ENCODE measurements at regions not wholly inside any gene's neighbourhood (a gene's known extent, or its start where the extent isn't known, plus 50 kb on each side); places are given as distances from the start of the nearest gene placed in this dataset.

DNA sequence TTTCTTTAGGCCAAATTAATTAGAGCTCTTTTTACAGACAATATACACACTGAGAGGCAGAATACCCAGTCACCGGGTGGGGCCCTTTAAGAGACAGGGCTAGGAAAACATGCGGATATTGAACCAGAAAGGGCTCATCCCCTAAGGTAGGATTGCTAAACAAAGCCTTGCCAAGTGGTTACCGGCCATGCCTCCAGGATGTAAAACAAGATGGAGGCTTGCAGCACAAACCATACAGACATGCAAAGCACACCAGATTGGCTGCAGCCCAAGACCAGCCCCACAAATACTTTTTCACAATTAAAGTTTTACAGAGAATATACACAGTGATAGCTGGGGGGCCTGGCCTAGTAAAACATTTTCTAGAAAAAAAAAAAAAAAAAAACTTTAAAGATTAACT lies 210.0 kb downstream of the KLHL4 start:
- no peaks in the 10 kb centered on the region for H3K4me1 Mint-ChIP-seq
- no peak overlapping the region for H3K27ac Mint-ChIP-seq
- peaks cover 0 to 4% (median 0%) of the 10 kb centered on the region in 6 donors for H3K9me3 Mint-ChIP-seq
- H3K4me3 Mint-ChIP-seq: no peak overlapping the region
- H3K36me3 Mint-ChIP-seq: no peaks in the 10 kb centered on the region
- no peak for DNase-seq
- H3K27me3 Mint-ChIP-seq (ENCODE audit: low read depth in 3 of 3): peaks cover 0 to 6% (median 0%) of the 10 kb centered on the region in 3 donors

DNA sequence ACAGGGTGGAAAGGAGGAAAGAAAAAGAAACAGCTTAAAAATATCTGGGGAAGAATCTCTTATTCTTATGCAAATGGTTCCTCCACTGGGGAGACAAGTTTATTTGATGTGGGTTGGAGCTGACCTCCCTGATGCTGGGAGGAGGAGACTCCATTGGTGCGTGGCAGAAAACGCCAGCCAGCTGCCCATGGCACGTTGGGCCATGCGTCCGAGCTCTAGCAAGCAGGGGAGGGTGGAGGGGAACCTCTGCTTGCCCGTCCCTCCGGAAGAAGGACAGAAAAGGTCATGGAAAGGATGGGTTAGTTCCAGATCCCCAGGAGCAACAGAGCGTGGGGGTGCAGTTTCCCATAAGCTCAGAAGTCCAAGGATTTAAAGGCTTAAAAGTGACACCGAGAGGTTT lies 210.4 kb downstream of the KLHL4 start:
- DNase-seq: no peak
- peaks cover 0 to 6% (median 0%) of the 10 kb centered on the region in 3 donors for H3K27me3 Mint-ChIP-seq (ENCODE audit: low read depth in 3 of 3)
- H3K27ac Mint-ChIP-seq: no peak overlapping the region
- H3K36me3 Mint-ChIP-seq: no peaks in the 10 kb centered on the region
- H3K4me3 Mint-ChIP-seq: no peak overlapping the region
- no peaks in the 10 kb centered on the region for H3K4me1 Mint-ChIP-seq
- H3K9me3 Mint-ChIP-seq: peaks cover 0 to 3% (median 0%) of the 10 kb centered on the region in 6 donors

DNA sequence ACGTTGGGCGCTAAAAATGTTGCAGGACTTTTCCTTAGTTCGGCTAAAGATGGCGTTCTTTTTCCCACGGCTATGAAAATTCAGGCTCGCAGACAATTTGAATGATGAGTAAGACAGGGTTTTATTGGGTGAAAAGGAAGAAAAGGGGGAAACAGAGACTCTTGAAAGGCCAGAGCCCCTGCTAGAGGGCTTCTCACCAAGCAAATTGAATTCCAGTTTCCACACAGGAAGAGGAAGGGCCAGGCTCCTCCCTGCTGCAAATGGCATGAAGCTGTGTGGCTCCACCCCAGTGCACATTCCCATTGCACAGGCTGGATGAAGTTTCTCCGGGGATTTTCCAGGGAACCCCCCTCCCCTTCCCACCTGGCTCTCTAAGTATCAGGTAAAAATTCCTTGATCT lies 210.9 kb downstream of the KLHL4 start:
- Mint-ChIP-seq H3K9me3 (peaks cover 0 to 2% (median 0%) of the 10 kb centered on the region in 6 donors), H3K36me3 (no peaks in the 10 kb centered on the region), H3K27ac (no peak overlapping the region), H3K4me1 (no peaks in the 10 kb centered on the region), H3K27me3 (ENCODE audit: low read depth in 3 of 3) (peaks cover 0 to 6% (median 0%) of the 10 kb centered on the region in 3 donors), H3K4me3 (no peak overlapping the region)
- no peak for DNase-seq

DNA sequence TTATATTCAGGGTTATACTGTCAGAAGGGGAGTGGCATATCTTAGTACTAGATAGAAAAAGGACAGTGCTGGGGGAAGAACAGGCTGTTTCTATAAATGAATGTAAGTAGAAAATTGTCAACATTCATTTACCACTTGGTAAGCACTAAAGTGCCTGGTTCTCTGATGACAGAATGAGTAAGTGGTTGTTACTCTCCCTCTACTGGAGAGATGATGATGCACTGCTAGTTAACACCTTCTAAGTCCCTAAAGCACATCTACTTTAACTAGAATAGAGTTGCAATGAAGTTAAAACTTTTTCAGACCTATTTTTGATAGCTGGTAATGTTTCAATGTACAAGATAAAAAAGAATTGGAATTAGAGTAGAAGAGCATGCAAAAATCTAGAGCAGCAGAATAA lies 214.5 kb downstream of the KLHL4 start:
- no peak for DNase-seq
- no peak overlapping the region for H3K4me3 Mint-ChIP-seq
- H3K27me3 Mint-ChIP-seq (ENCODE audit: low read depth in 3 of 3): peaks cover 0 to 9% (median 0%) of the 10 kb centered on the region in 3 donors
- no peaks in the 10 kb centered on the region for H3K4me1 Mint-ChIP-seq
- no peak overlapping the region for H3K27ac Mint-ChIP-seq
- H3K36me3 Mint-ChIP-seq: no peaks in the 10 kb centered on the region
- H3K9me3 Mint-ChIP-seq: peaks cover 0 to 3% (median 0%) of the 10 kb centered on the region in 6 donors

DNA sequence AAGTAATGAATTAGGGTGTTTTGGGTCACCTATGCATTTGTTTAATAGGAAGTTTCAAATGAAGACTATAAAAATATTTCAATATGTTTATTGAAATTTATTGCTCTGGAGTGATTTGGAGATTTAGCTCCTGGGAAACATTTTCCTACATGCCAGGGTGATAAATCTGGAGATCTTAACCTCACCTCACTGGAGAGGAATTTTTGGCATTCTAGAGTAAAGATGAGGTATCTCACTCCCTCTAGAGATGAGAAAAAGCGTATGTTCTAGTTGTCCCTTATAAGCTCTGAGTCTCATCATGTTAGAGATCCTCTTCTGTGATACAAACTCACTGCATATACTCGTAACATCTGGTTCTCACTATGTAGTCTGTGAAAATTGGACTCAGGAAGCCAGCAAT lies 219.0 kb downstream of the KLHL4 start:
- H3K4me1 Mint-ChIP-seq: no peaks in the 10 kb centered on the region
- H3K27me3 Mint-ChIP-seq (ENCODE audit: low read depth in 3 of 3): peaks cover 0 to 2% (median 0%) of the 10 kb centered on the region in 3 donors
- peaks cover 0 to 3% (median 0%) of the 10 kb centered on the region in 6 donors for H3K9me3 Mint-ChIP-seq
- no peak for DNase-seq
- H3K27ac Mint-ChIP-seq: no peak overlapping the region
- H3K36me3 Mint-ChIP-seq: no peaks in the 10 kb centered on the region
- H3K4me3 Mint-ChIP-seq: no peak overlapping the region

DNA sequence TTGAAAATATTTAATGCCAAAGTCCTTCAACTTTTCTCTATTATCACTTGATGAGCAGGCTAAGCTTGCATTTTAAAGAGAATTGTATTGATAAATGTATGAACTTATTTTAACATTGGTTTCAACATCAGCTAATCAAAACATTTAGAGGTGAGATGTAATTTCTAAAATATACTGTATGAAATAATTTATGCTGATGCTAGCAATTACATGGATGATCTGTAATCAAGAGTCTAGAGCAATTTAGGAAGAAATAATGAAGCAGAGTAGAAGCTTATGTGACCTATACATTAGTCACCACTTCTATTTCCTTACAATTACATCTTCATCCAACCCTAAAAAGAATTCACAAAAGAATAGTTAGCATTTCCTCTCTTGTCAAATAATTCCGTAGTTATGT lies 226.8 kb downstream of the KLHL4 start:
- DNase-seq: no peak
- H3K4me1 Mint-ChIP-seq: no peaks in the 10 kb centered on the region
- H3K9me3 Mint-ChIP-seq: peaks cover 0 to 3% (median 0%) of the 10 kb centered on the region in 6 donors
- no peak overlapping the region for H3K27ac Mint-ChIP-seq
- H3K36me3 Mint-ChIP-seq: no peaks in the 10 kb centered on the region
- peaks cover 0 to 6% (median 1%) of the 10 kb centered on the region in 3 donors for H3K27me3 Mint-ChIP-seq (ENCODE audit: low read depth in 3 of 3)
- H3K4me3 Mint-ChIP-seq: no peak overlapping the region

DNA sequence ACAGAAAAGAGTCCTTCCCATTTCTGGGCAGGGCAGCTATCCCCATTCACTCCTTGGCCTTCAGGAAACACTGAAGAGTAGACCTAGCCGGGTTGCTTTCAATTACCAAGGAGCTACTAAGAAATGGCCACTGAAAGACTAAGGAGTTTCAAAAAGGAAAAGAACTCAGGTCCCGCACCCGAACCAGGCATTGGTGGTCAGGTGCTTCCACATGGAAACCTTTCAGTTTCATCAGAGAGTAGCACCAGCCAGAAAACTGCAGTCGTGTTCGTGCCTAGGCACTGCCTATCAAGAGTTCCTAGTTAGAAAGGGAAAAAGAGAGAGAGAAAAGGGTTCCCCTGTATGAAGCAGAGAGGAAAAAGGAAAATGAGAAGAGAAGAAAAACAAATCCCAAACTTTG lies 237.9 kb downstream of the KLHL4 start:
- no peaks in the 10 kb centered on the region for H3K4me1 Mint-ChIP-seq
- no peaks in the 10 kb centered on the region for H3K36me3 Mint-ChIP-seq
- no peak overlapping the region for H3K27ac Mint-ChIP-seq
- H3K9me3 Mint-ChIP-seq: peaks cover 0 to 8% (median 6%) of the 10 kb centered on the region in 6 donors
- DNase-seq: no peak
- H3K4me3 Mint-ChIP-seq: no peak overlapping the region
- peaks cover 0 to 6% (median 5%) of the 10 kb centered on the region in 3 donors for H3K27me3 Mint-ChIP-seq (ENCODE audit: low read depth in 3 of 3)

DNA sequence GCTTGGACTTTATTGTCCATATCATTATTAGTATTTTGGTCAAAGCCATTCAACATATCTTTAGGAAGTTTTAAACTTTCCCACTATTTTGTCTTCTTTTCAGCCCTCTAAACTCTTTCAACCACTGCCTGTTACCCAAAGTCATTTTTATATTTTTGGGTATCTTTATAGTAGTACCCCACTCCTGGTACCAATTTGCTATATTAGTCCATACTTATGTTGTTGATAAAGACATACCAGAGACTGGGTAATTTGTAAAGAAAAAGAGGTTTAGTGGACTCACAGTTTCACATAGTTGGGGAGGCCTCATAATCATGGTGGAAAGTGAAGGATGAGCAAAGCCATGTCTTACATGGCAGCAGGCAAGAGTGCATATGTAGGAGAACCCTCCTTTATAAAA lies 271.4 kb downstream of the KLHL4 start:
- no peak for DNase-seq
- Mint-ChIP-seq H3K27ac (no peak overlapping the region), H3K36me3 (no peaks in the 10 kb centered on the region), H3K4me1 (no peaks in the 10 kb centered on the region), H3K9me3 (peaks cover 0 to 2% (median 0%) of the 10 kb centered on the region in 6 donors), H3K27me3 (ENCODE audit: low read depth in 3 of 3) (peaks cover 0 to 3% (median 0%) of the 10 kb centered on the region in 3 donors), H3K4me3 (no peak overlapping the region)

DNA sequence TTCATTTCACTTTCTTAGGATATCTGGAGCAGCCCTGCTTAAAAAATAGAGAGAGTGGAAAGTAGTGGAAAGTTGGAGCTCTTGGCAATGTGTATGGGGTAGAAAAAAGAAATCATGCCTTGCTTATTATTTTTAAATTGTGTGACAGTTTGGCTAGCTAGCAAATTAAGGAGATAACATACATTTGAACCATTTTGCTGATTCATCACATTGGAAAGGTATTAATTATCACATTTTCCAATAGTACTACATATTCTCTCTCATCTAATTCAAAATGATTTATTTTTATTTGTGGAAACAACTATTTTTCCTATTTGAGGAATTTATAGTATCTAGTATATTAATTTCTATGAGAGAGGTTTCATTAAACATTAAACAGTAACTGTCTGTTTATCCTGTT lies 280.4 kb downstream of the KLHL4 start:
- no peak for DNase-seq
- Mint-ChIP-seq H3K27me3 (ENCODE audit: low read depth in 3 of 3) (peaks cover 0 to 3% (median 0%) of the 10 kb centered on the region in 3 donors), H3K4me3 (no peak overlapping the region), H3K27ac (no peak overlapping the region), H3K36me3 (no peaks in the 10 kb centered on the region), H3K4me1 (no peaks in the 10 kb centered on the region), H3K9me3 (peaks cover 0 to 1% (median 0%) of the 10 kb centered on the region in 6 donors)

DNA sequence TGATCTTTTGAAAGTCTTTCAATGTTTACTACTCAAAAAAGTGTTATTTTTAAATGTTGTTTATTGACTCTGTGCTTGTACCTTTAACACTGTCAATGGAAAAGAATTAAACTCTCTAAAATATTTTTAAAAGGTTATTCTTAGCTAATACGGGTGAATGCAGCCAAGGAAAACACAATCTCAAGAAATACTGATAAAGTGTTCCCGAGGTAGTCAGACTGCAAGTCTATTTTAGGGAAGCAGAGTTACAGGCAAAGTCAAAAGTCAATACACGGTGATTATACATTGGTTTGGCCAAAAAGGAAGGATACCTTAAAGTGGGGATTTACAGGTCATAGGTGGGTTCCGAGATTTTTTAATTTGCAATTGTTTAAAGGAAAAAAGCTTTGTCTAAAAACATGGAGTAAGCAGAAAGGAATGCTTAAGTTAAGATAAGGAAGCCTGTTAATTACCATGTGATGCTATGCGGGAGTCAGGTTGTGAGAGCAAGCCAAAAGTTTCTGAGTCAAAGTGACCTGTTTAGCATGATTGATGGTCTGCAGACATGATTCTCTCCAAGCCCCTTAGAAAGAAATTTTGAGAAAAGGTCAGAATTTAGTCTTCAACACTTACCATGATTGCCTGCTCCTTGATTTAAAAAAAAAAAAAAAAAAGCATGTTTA lies 288.4 kb downstream of the KLHL4 start:
- Mint-ChIP-seq H3K4me1 (no peaks in the 10 kb centered on the region), H3K4me3 (no peak overlapping the region), H3K27ac (no peak overlapping the region), H3K36me3 (no peaks in the 10 kb centered on the region), H3K9me3 (peaks cover 0 to 10% (median 0%) of the 10 kb centered on the region in 6 donors), H3K27me3 (ENCODE audit: low read depth in 3 of 3) (peaks cover 0 to 3% (median 0%) of the 10 kb centered on the region in 3 donors)
- DNase-seq: no peak

DNA sequence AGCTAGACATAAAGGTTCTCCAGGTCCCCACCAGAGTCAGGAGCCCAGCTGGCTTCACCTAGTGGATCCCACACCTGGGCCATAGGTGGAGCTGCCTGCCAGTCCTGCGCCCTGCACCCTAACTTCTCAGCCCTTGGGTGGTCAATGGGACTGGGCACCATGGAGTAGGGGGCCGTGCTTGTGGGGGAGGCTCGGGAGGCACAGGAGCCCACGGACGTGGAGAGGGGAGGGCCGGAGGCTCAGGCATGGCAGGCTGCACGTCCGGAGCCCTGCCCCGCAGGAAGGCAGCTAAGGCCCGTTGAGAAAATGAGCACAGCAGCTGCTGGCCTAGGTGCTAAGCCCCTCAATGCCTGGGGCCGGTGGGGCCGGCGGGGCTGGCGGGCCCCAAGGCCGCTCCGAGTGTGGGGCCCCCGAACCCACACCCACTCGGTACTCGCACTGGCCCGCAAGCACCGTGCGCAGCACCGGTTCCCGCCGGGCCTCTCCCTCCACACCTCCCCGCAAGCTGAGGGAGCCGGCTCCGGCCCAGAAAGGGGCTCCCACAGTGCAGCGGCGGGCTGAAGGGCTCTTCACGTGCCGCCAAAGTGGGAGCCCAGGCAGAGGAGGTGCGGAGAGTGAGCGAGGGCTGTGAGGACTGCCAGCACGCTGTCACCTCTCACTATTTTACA lies 291.1 kb downstream of the KLHL4 start:
- no peak overlapping the region for H3K27ac Mint-ChIP-seq

DNA sequence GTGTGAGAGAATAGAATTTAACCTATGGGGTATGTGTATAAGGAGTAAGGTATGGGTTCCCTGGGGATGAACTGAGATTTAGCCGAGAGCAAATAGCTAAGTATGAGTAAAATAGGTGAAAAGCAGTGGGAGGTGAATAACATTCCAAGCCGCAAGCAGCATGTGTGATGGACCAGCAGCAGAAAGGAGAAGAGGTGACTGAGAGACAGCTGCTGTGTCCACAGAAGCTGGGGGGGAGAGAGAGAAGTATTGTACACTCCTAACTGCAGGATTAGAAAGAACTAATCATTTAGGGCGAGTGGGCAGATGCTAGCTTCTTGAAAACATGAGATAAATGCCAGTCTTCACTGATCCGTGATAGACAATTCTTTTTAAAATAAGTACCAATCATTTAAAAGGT lies 296.0 kb downstream of the KLHL4 start:
- DNase-seq: no peak
- no peak overlapping the region for H3K27ac Mint-ChIP-seq
- peaks cover 0 to 3% (median 0%) of the 10 kb centered on the region in 3 donors for H3K27me3 Mint-ChIP-seq (ENCODE audit: low read depth in 3 of 3)
- H3K36me3 Mint-ChIP-seq: no peaks in the 10 kb centered on the region
- no peaks in the 10 kb centered on the region for H3K4me1 Mint-ChIP-seq
- H3K4me3 Mint-ChIP-seq: no peak overlapping the region
- H3K9me3 Mint-ChIP-seq: peaks cover 0 to 5% (median 0%) of the 10 kb centered on the region in 6 donors

More for the DNA sequence above, 291.1 kb downstream of the KLHL4 start:
- peaks cover 0 to 3% (median 0%) of the 10 kb centered on the region in 3 donors for H3K27me3 Mint-ChIP-seq (ENCODE audit: low read depth in 3 of 3)
- DNase-seq: no peak
- no peaks in the 10 kb centered on the region for H3K4me1 Mint-ChIP-seq
- H3K36me3 Mint-ChIP-seq: no peaks in the 10 kb centered on the region
- no peak overlapping the region for H3K4me3 Mint-ChIP-seq
- peaks cover 0 to 12% (median 0%) of the 10 kb centered on the region in 6 donors for H3K9me3 Mint-ChIP-seq

DNA sequence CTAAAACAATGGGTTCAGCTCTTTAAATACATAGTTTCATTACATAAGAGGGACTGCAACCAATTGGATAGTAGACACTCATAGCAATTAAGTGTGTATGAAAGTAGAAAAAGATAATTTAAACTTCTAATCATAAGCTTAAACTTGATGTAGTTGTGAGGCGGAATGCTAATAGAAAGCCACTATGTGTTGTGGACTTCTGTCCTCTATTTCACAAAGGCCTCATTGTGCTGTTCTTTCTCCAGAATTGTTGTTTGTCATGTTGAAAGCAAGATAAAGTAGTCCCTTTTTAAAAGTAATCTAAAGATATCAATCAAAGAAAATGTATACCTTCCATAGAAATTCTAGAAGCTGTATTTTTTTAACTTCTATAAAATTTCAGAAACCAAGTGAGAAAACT lies 329.4 kb downstream of the KLHL4 start:
- Mint-ChIP-seq H3K9me3 (peaks cover 0 to 12% (median 6%) of the 10 kb centered on the region in 6 donors), H3K27ac (no peak overlapping the region), H3K4me1 (no peaks in the 10 kb centered on the region), H3K4me3 (no peak overlapping the region), H3K36me3 (no peaks in the 10 kb centered on the region), H3K27me3 (ENCODE audit: low read depth in 3 of 3) (peaks cover 0 to 9% (median 0%) of the 10 kb centered on the region in 3 donors)
- DNase-seq: no peak

DNA sequence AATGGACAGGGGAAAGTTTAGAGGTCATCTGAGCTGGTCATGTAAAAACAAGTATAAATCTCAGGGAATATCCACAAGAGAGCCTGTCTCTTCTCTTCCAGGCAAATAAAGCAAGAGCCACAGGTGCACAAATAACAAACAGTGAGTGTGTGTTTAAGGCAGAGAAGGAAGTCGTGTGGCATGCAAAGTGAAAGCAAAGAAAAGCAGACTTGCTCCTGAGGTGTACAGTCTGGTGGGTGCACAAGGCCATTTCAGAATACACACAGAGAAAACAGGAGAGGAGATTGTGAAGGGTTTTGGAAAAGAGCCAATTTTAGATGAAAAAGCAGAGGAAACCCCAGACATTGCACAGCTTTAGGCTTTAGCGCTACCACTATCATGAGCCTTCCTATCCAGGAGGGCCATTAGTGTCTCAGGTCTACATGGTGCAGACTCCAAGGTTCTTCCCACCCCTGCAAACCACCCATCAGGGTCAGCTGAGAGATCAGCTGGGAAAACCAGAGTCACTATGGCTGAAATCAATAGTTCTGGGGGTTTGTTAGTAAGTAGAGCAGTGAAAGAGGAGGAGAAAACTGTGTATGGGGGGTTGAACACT lies 355.8 kb downstream of the KLHL4 start:
- H3K4me3 Mint-ChIP-seq: peak overlapping the region in 1 of 5 donors; percentile 39
- H3K36me3 Mint-ChIP-seq: no peaks in the 10 kb centered on the region
- peaks cover 0 to 7% (median 0%) of the 10 kb centered on the region in 6 donors for H3K9me3 Mint-ChIP-seq
- no peak overlapping the region for H3K27ac Mint-ChIP-seq
- H3K4me1 Mint-ChIP-seq: peaks cover 0 to 1% of the 10 kb centered on the region in 2 donors
- peaks cover 1 to 8% (median 1%) of the 10 kb centered on the region in 3 donors for H3K27me3 Mint-ChIP-seq (ENCODE audit: low read depth in 3 of 3)
- DNase-seq: no peak
